ENCODE measurements at regions not wholly inside any gene's neighbourhood (a gene's known extent, or its start where the extent isn't known, plus 50 kb on each side); places are given as distances from the start of the nearest gene placed in this dataset.
"Not testable (repeated sequence)": the region's sequence is repeated elsewhere in the genome, so short reads cannot be mapped to it uniquely, and the experiment has no call there.

DNA sequence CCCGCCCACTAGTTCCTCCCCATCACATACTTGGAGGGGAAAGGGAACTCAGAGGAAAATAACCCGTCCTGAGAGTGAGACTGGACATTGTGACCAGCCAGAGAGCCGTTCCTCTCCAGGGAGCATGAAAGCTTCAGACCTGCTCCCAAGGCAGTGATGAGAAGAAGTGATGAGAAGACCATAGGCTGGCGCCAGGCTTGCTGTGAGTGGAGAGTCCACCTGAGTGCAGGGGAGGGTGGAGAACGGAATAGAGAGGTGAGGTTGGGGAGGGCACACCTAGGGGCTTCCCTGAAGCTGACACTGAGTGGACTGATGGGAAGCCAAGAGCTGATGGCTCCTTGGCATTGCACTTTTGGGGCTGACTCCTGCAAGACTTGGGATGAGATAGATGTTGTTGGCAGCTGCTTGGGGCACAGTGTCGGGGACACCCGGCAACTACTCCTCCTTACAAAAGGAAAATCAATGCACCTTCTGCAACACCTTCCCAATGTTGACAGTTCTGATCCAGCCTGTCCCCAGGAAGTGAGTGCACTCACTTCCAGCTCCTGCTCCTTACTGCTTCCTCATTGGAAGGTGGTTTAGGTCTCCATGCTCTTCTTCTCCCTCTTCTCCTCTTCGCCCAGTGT, 79.4 kb downstream of the EMX2 start:
- DNase-seq (ENCODE audit: insufficient read length, low spot score) (no peak), FAIRE-seq (no peak)
- TF ChIP-seq, protein P1, sequence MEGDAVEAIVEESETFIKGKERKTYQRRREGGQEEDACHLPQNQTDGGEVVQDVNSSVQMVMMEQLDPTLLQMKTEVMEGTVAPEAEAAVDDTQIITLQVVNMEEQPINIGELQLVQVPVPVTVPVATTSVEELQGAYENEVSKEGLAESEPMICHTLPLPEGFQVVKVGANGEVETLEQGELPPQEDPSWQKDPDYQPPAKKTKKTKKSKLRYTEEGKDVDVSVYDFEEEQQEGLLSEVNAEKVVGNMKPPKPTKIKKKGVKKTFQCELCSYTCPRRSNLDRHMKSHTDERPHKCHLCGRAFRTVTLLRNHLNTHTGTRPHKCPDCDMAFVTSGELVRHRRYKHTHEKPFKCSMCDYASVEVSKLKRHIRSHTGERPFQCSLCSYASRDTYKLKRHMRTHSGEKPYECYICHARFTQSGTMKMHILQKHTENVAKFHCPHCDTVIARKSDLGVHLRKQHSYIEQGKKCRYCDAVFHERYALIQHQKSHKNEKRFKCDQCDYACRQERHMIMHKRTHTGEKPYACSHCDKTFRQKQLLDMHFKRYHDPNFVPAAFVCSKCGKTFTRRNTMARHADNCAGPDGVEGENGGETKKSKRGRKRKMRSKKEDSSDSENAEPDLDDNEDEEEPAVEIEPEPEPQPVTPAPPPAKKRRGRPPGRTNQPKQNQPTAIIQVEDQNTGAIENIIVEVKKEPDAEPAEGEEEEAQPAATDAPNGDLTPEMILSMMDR (IDR thresholded peaks at IDR 0.05; ENCODE audit: insufficient read depth, missing control alignments), result no peak

DNA sequence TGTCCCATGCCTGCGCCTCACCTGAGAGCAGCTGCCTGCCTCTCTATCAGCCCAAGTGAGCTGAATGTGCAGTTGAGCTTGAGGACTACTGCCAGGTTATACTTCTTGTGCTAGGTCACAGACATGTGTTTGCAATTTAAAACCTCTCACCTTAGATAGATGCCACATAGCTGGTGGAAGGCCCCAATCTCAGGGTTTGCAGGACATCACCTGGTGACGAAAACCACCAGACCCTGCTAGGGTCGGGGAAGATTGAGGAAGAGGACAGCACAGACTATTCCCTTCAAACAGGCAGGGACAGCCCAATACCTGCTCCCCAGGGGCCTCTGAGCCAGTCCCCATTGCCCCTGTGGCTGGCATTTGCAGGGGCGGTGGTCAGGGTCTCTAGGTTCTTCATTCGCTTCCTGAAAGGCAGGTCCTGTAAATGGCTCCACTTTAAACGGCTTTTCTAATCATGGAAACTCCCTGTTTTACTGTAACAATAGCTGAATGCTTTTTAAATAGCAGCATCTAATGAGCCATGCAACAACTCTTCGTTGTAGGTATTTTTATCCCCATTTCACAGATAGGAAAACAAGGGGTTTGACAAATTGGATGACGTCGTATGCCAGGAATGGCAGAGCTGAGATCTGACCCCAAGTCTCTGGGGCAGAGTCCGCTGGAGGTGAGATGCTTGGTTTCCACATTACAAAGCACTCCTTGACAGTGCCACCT, 80.1 kb downstream of the EMX2 start:
- FAIRE-seq, result no peak
- TF ChIP-seq, protein P1 (IDR thresholded peaks at IDR 0.05; ENCODE audit: insufficient read depth, missing control alignments), result no peak

DNA sequence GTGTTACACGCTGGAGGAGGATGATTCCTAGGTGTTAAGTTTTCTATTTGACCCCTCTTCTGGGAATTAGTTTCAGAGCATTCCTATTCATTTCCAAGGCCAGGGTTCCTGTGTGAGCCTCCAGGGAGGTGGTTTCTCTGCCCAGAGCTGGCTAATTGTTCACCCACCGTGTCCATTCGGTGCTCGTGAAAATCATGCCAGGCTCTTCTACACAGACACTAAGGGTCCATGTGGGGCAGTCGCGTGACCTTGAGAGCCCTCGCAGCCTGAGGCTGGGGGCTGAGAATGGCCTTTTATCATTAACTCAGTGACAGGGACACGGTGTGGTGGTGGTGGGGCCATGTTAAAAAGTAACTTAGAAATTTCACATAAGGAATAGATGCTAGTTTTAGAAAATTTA, 83.7 kb downstream of the EMX2 start:
- DNase-seq (ENCODE audit: insufficient read length, low spot score), result no peak
- no peak for FAIRE-seq
- TF ChIP-seq, protein P1 (IDR thresholded peaks at IDR 0.05; ENCODE audit: insufficient read depth, missing control alignments), result no peak

More for the DNA sequence above, 80.1 kb downstream of the EMX2 start:
- DNase-seq (ENCODE audit: insufficient read length, low spot score), result no peak

DNA sequence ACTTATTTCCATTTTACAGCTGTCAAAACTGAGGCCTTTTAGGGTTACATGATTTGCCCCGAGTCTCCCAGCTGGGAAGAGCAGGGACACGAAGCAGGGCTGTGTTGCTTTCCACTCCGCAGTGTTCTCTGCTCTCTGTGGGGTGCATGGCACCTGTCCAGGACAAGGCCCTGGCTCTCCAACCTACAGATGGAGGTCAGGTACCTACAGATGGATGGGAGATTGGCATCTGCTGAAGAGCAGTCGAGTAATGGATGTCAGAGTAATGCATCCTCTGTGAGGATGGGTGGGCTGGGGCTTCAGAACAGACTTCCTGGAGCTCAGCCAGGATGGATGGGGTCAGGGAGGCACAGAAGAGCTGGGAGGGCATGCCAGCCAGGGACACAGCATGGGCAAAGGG, 85.0 kb downstream of the EMX2 start:
- no peak for FAIRE-seq
- TF ChIP-seq, protein P1 (IDR thresholded peaks at IDR 0.05; ENCODE audit: insufficient read depth, missing control alignments), result no peak
- no peak for DNase-seq (ENCODE audit: insufficient read length, low spot score)

DNA sequence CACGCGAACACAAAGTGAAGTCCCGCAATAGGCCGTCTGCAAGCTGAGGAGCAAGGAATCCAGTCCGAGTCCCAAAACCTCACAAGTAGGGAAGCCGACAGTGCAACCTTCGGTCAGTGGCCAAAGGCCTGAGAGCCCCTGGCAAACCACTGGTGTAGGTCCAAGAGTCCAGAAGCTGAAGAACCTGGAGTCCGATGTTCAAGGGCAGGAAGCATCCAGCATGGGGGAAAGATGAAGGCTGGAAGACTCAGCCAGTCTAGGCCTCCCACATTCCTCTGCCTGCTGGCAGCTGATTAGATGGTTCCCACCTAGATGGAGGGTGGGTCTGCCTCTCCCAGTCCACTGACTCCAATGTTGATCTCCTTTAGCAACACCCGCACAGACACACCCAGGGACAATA, 87.2 kb downstream of the EMX2 start:
- FAIRE-seq; DNase-seq (ENCODE audit: insufficient read length, low spot score): not testable (repeated sequence)

DNA sequence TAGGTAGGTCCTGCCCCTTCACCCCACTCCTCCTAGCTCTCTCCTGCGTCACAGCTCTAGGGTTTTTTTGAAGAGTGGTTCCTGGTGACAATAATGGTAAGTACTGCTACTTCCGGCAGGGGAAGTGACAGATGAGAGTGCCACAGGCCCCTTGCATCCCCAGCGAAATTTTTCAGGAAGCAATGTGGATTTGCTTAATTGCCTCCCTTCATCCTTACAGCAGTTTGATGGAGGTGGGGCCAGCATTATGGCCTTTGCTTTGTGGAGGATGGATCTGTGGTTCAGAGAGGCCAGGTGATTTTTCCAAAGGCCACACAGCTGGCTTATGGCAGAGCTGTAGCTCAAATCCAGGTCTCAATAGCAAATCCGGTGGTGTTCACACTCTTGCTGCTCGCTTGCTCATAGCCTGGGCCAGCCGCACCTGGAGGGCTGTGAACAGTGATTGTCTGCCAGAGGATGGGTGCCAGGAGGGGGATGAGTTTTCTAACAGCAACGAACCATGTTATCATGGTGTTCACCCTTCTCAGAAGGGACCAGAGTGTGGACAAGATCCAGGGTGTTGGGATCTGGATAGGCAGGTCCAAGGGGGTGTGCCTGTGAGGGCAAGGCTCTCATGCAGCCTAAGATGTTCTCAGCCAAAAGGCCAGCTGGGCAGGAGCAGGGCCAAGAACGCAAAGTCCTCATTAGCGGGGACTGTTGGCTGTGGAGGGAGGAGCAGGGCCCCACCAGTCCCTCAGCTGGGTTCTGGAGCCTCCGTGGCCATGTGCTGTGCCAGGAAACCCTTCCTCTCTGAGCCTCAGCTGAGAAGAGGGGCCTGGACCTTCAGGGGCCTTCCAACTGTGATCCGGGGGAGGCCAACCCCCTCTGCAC, 89.0 kb downstream of the EMX2 start:
- FAIRE-seq, result no peak

DNA sequence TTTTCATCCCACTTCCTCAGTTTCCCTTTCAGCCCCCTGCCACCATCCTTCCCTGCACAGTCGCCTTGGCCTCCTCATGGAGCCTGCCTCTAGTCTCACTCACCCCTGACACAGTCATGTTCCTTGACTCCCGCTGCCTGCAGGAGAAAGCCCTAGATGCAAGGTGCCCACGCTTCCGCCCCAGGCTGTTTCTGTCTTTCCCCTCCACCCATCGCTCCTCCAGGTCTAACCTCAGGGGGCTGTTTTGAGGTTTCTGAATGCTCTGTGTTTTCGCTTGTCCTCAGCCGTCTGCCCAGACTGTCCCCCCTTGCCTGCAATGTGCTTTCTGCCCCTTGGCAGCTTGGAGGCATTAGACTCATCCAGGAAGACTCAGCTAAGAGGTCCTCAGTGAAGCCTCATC, 89.9 kb downstream of the EMX2 start:
- TF ChIP-seq, protein P1 (IDR thresholded peaks at IDR 0.05; ENCODE audit: insufficient read depth, missing control alignments), result no peak
- DNase-seq (ENCODE audit: insufficient read length, low spot score), result no peak
- FAIRE-seq, result no peak

More for the DNA sequence above, 89.0 kb downstream of the EMX2 start:
- DNase-seq (ENCODE audit: insufficient read length, low spot score), result no peak
- TF ChIP-seq, protein P1 (IDR thresholded peaks at IDR 0.05; ENCODE audit: insufficient read depth, missing control alignments), result no peak
